ENCODE measurements at regions not wholly inside any gene's neighbourhood (a gene's known extent, or its start where the extent isn't known, plus 50 kb on each side); places are given as distances from the start of the nearest gene placed in this dataset.

GRCh38 chr6:144586986-144587385 lies 301.9 kb downstream of the UTRN start:
- TF ChIP-seq, protein P1, sequence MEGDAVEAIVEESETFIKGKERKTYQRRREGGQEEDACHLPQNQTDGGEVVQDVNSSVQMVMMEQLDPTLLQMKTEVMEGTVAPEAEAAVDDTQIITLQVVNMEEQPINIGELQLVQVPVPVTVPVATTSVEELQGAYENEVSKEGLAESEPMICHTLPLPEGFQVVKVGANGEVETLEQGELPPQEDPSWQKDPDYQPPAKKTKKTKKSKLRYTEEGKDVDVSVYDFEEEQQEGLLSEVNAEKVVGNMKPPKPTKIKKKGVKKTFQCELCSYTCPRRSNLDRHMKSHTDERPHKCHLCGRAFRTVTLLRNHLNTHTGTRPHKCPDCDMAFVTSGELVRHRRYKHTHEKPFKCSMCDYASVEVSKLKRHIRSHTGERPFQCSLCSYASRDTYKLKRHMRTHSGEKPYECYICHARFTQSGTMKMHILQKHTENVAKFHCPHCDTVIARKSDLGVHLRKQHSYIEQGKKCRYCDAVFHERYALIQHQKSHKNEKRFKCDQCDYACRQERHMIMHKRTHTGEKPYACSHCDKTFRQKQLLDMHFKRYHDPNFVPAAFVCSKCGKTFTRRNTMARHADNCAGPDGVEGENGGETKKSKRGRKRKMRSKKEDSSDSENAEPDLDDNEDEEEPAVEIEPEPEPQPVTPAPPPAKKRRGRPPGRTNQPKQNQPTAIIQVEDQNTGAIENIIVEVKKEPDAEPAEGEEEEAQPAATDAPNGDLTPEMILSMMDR (IDR thresholded peaks at IDR 0.05), result no peak
- TF ChIP-seq POLR2A (IDR thresholded peaks at IDR 0.05), result no peak
- TF ChIP-seq POLR2AphosphoS5 (IDR thresholded peaks at IDR 0.05; ENCODE audit: insufficient read depth in 1 of 2, low read depth in 1 of 2), result no peak

Measured in vagina (tissue), 2 donors.